ENCODE measurements at regions not wholly inside any gene's neighbourhood (a gene's known extent, or its start where the extent isn't known, plus 50 kb on each side); places are given as distances from the start of the nearest gene placed in this dataset.

- no peaks in the 10 kb centered on the region for H3K9me2 ChIP-seq (ENCODE audit: insufficient read depth)
- peaks cover 28% of the 10 kb centered on the region for H3K4me1 ChIP-seq (ENCODE audit: insufficient read depth)
- no peak overlapping the region for H3K9ac ChIP-seq
- WGBS, 2 experiments (ENCODE audit: low coverage in 1 of 2, low lambda C conversion rate in 2 of 2, missing lambda C conversion rate in 2 of 2), result 47 to 50% methylated on average over 2 of the region's 2 CpGs
- no peak overlapping the region for H3K4me2 ChIP-seq (ENCODE audit: unreplicated experiment)
- no peaks in the 10 kb centered on the region for H3K79me2 ChIP-seq (ENCODE audit: insufficient read depth)
- H3K27me3 ChIP-seq (replicated peaks; ENCODE audit: insufficient read depth), result no peaks in the 10 kb centered on the region
- no peak overlapping the region for H3K4me3 ChIP-seq
- TF ChIP-seq EZH2phosphoT487 (IDR thresholded peaks at IDR 0.05; ENCODE audit: insufficient read depth, low read depth) (no peak), EZH2 (IDR thresholded peaks at IDR 0.05; ENCODE audit: insufficient read depth, poor library complexity, severe bottlenecking) (no peak)
- H3K27ac ChIP-seq, result no peak overlapping the region
- H4K20me1 ChIP-seq (ENCODE audit: insufficient read depth), result no peaks in the 10 kb centered on the region
- peaks cover 20% of the 10 kb centered on the region for H3F3A ChIP-seq (ENCODE audit: insufficient read depth)
- in situ Hi-C loops (cut with MboI), result loop anchor here (10.0 kb wide), 2 partner anchors 267 to 437 kb away; partner anchors contain the start of gene LTV1
- no peak overlapping the region for H2AFZ ChIP-seq
- no peaks in the 10 kb centered on the region for H3K9me3 ChIP-seq (ENCODE audit: low read depth)
- no peaks in the 10 kb centered on the region for H3K36me3 ChIP-seq (ENCODE audit: low read depth)
- DNase-seq, result no peak
These were observed 66.5 kb upstream of the FUCA2 start for GRCh38 chr6:143578054-143578453.

GRCh38 chr6:143575901-143576426 is 64.4 kb upstream of the FUCA2 start:
- H3K36me3 ChIP-seq (ENCODE audit: low read depth), result no peaks in the 10 kb centered on the region
- DNase-seq, result peak; percentile 65
- H3K79me2 ChIP-seq (ENCODE audit: insufficient read depth), result no peaks in the 10 kb centered on the region
- H4K20me1 ChIP-seq (ENCODE audit: insufficient read depth), result no peaks in the 10 kb centered on the region
- no peaks in the 10 kb centered on the region for H3K27me3 ChIP-seq (replicated peaks; ENCODE audit: insufficient read depth)
- H3K9me3 ChIP-seq (ENCODE audit: low read depth), result no peaks in the 10 kb centered on the region
- 17 to 18% methylated on average over 6 of the region's 6 CpGs for WGBS, 2 experiments (ENCODE audit: low coverage in 1 of 2, low lambda C conversion rate in 2 of 2, missing lambda C conversion rate in 2 of 2)
- H3K27ac ChIP-seq, result peak overlapping the region; percentile 24
- in situ Hi-C loops (cut with MboI), result loop anchor here (10.0 kb wide), 2 partner anchors 269 to 439 kb away; partner anchors contain the start of gene LTV1
- H3K4me2 ChIP-seq (ENCODE audit: unreplicated experiment), result peak overlapping the region; percentile 69
- H3K4me3 ChIP-seq, result peak overlapping the region; percentile 66
- no peaks in the 10 kb centered on the region for H3K9me2 ChIP-seq (ENCODE audit: insufficient read depth)
- peak overlapping the region; percentile 78 for H2AFZ ChIP-seq
- peak overlapping the region; percentile 19 for H3K9ac ChIP-seq
- peaks cover 7% of the 10 kb centered on the region for H3F3A ChIP-seq (ENCODE audit: insufficient read depth)
- TF ChIP-seq EZH2 (IDR thresholded peaks at IDR 0.05; ENCODE audit: insufficient read depth, poor library complexity, severe bottlenecking) (no peak), EZH2phosphoT487 (IDR thresholded peaks at IDR 0.05; ENCODE audit: insufficient read depth, low read depth) (no peak)
- H3K4me1 ChIP-seq (ENCODE audit: insufficient read depth), result peaks cover 16% of the 10 kb centered on the region

- H2AFZ ChIP-seq, result peak overlapping the region; percentile 78
- WGBS, 2 experiments (ENCODE audit: low coverage in 1 of 2, low lambda C conversion rate in 2 of 2, missing lambda C conversion rate in 2 of 2), result 0% methylated on average over 5 of the region's 5 CpGs
These were observed 63.9 kb upstream of the FUCA2 start for GRCh38 chr6:143575440-143575839.

GRCh38 chr6:143570147-143570853 is 58.8 kb upstream of the FUCA2 start:
- Histone ChIP-seq H3K9me2 (ENCODE audit: insufficient read depth) (no peaks in the 10 kb centered on the region), H3K27ac (no peak overlapping the region), H3K79me2 (ENCODE audit: insufficient read depth) (no peaks in the 10 kb centered on the region), H3K36me3 (ENCODE audit: low read depth) (no peaks in the 10 kb centered on the region), H3K4me3 (no peak overlapping the region), H3K4me1 (ENCODE audit: insufficient read depth) (no peaks in the 10 kb centered on the region), H3K9ac (no peak overlapping the region), H3K4me2 (ENCODE audit: unreplicated experiment) (no peak overlapping the region), H4K20me1 (ENCODE audit: insufficient read depth) (no peaks in the 10 kb centered on the region), H2AFZ (no peak overlapping the region), H3K9me3 (ENCODE audit: low read depth) (no peaks in the 10 kb centered on the region), H3K27me3 (replicated peaks; ENCODE audit: insufficient read depth) (no peaks in the 10 kb centered on the region), H3F3A (ENCODE audit: insufficient read depth) (0 out of 2 replicates have a peak, but pooled peaks cover 9% of the 10 kb centered on the region)
- no peak for DNase-seq
- TF ChIP-seq EZH2phosphoT487 (IDR thresholded peaks at IDR 0.05; ENCODE audit: insufficient read depth, low read depth) (no peak), EZH2 (IDR thresholded peaks at IDR 0.05; ENCODE audit: insufficient read depth, poor library complexity, severe bottlenecking) (no peak)
- 78 to 82% methylated on average over 13 of the region's 13 CpGs for WGBS, 2 experiments (ENCODE audit: low coverage in 1 of 2, low lambda C conversion rate in 2 of 2, missing lambda C conversion rate in 2 of 2)
- in situ Hi-C loops (cut with MboI), result loop anchor here (10.0 kb wide), 2 partner anchors 275 to 445 kb away; partner anchors contain the start of gene LTV1

More at GRCh38 chr6:143575440-143575839, 63.9 kb upstream of the FUCA2 start:
- Histone ChIP-seq H3K9me2 (ENCODE audit: insufficient read depth) (no peaks in the 10 kb centered on the region), H3K27ac (peak overlapping the region; percentile 24), H3K4me1 (ENCODE audit: insufficient read depth) (peaks cover 16% of the 10 kb centered on the region), H3K4me2 (ENCODE audit: unreplicated experiment) (peak overlapping the region; percentile 69), H3K9me3 (ENCODE audit: low read depth) (no peaks in the 10 kb centered on the region), H3K79me2 (ENCODE audit: insufficient read depth) (no peaks in the 10 kb centered on the region), H4K20me1 (ENCODE audit: insufficient read depth) (no peaks in the 10 kb centered on the region), H3F3A (ENCODE audit: insufficient read depth) (peaks cover 7% of the 10 kb centered on the region), H3K36me3 (ENCODE audit: low read depth) (no peaks in the 10 kb centered on the region), H3K27me3 (replicated peaks; ENCODE audit: insufficient read depth) (no peaks in the 10 kb centered on the region), H3K4me3 (peak overlapping the region; percentile 66), H3K9ac (peak overlapping the region; percentile 45)
- DNase-seq, result peak; percentile 83
- in situ Hi-C loops (cut with MboI), result loop anchor here (10.0 kb wide), 2 partner anchors 269 to 439 kb away; partner anchors contain the start of gene LTV1
- TF ChIP-seq EZH2 (IDR thresholded peaks at IDR 0.05; ENCODE audit: insufficient read depth, poor library complexity, severe bottlenecking) (no peak), EZH2phosphoT487 (IDR thresholded peaks at IDR 0.05; ENCODE audit: insufficient read depth, low read depth) (no peak)
